ENCODE measurements at regions not wholly inside any gene's neighbourhood (a gene's known extent, or its start where the extent isn't known, plus 50 kb on each side); places are given as distances from the start of the nearest gene placed in this dataset.

DNA sequence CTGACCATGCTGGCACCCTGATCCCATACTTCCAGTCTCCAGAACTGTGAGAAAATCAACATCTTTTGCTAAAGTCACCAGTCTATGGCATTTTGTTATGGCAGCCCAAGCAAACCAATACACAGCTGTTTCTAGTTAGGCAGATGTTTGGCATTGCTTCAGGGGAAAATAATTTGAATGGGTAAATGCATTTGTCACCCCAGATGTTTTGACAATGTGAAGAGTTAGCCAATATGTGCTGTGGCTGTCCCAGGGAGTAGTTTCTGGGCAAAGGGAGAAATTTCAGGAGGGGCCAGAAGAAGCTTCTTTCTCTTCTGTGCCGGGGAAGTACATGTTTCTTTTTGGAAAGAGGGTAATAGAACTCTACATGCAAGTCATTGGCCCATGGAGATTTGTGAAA is 619.0 kb downstream of the SLC4A3 start:
- no peak overlapping the region for H3K27ac Mint-ChIP-seq
- H3K36me3 Mint-ChIP-seq, result no peaks in the 10 kb centered on the region
- H3K4me1 Mint-ChIP-seq, result no peaks in the 10 kb centered on the region
- no peaks in the 10 kb centered on the region for H3K27me3 Mint-ChIP-seq
- no peaks in the 10 kb centered on the region for H3K9me3 Mint-ChIP-seq
- H3K4me3 Mint-ChIP-seq, result no peak overlapping the region
- no peak for DNase-seq

DNA sequence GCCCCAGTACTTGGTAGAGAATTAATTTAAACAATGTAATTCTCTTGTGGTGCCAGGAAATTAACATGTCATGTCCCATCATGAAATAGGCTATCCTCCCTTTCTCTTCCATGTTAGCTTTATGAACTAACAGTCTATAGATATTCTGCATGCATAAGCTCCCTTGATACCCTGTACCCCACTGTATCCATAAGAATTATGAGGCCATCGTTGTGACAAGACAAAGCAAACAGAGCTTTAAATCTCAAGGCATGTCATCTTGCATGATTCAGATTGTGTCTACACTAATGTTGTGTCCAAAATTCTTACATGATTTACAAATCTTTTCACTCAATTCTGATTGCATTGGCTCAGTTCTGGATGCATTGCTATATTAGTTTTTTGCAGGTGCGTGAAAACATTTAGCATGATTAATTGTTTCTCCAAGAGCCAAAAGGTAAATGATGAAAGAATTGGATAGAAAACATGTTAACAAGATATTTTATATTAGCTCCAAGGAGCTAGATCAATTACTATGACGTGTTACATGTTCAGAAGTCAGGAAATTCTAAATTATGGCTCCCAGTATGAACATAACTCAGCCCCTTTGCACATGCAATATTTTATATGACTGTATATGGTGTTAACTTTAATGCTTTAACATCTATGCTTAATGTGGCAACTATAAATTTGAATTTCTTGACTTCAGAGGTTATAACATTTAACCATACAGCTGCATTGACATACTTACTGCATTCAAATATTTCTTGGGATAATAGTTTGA is 620.3 kb downstream of the SLC4A3 start:
- Mint-ChIP-seq H3K27me3 (no peaks in the 10 kb centered on the region), H3K4me1 (no peaks in the 10 kb centered on the region), H3K27ac (no peak overlapping the region), H3K36me3 (no peaks in the 10 kb centered on the region), H3K4me3 (no peak overlapping the region), H3K9me3 (no peaks in the 10 kb centered on the region)
- DNase-seq, result no peak

- DNase-seq, result no peak
- H3K4me3 Mint-ChIP-seq, result no peak overlapping the region
- H3K27ac Mint-ChIP-seq, result no peak overlapping the region
- H3K4me1 Mint-ChIP-seq, result no peaks in the 10 kb centered on the region
- peaks cover 3% of the 10 kb centered on the region for H3K9me3 Mint-ChIP-seq
- H3K36me3 Mint-ChIP-seq, result no peaks in the 10 kb centered on the region
- peaks cover 3% of the 10 kb centered on the region for H3K27me3 Mint-ChIP-seq
Measured at GRCh38 chr2:220259662-220260061, 632.2 kb downstream of the SLC4A3 start.

DNA sequence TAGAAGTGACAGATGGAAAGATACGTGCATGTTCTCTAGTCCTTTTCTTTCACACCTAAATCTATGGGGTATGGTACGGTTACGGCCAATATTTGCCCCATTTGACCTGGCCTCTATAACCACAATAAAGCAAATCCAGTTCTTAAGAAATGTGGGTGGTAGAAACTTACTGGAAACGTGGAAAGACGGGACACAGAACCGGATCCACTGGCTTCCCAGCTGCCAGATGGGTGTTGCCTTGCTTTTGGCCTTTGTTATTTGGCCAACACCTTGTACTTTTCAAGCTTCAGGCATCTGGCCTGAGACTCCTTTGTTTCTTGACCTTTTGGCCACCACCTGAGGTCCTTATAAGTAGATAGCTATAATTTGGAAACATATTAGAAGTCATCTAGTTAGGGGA is 635.9 kb downstream of the SLC4A3 start:
- Mint-ChIP-seq H3K27ac (no peak overlapping the region), H3K4me1 (no peaks in the 10 kb centered on the region), H3K36me3 (no peaks in the 10 kb centered on the region), H3K9me3 (no peaks in the 10 kb centered on the region), H3K27me3 (no peaks in the 10 kb centered on the region), H3K4me3 (no peak overlapping the region)
- no peak for DNase-seq

DNA sequence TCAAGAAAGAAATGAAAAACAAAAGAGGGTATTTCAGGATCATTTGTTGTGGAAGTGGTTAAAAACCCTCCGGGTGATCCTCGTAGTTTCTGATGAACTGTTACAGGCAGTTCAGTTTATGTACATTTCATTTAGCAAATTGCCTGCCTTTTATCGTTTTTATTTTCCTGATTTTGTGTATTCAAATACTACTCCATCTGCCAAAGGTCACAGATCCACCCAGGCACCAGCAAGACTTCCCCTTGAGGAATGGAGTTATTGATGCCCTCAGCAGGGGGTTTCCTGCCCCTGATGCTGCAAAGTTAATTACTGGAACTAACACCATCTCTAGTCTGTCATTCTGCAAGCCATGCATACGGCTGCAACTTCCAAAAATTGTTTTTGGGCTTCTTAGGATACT is 641.9 kb downstream of the SLC4A3 start:
- Mint-ChIP-seq H3K36me3 (no peaks in the 10 kb centered on the region), H3K27me3 (no peaks in the 10 kb centered on the region), H3K9me3 (no peaks in the 10 kb centered on the region), H3K4me3 (no peak overlapping the region), H3K27ac (no peak overlapping the region), H3K4me1 (no peaks in the 10 kb centered on the region)
- no peak for DNase-seq

- no peaks in the 10 kb centered on the region for H3K9me3 Mint-ChIP-seq
- no peaks in the 10 kb centered on the region for H3K27me3 Mint-ChIP-seq
- no peaks in the 10 kb centered on the region for H3K4me1 Mint-ChIP-seq
- H3K36me3 Mint-ChIP-seq, result no peaks in the 10 kb centered on the region
- H3K4me3 Mint-ChIP-seq, result no peak overlapping the region
- H3K27ac Mint-ChIP-seq, result no peak overlapping the region
- no peak for DNase-seq
Measured at GRCh38 chr2:220270481-220271070, 643.1 kb downstream of the SLC4A3 start.

DNA sequence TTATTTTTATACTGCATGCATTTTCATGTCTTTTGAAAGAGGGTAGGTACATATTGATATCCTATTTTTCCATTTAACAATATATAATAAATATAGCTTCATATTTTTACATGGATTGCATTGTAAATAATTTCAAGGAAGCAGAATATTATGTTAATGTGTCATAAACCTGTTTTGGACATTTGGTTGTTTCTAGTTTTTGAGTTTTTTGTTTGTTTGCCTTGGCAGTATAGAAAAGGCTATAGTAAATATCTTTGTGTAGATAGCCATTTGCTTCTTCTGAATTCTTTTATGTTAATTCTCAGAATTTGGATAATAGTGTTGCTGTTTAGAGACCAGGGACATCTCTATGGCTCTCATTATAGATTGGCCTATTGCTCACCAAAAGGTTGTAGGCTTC is 645.2 kb downstream of the SLC4A3 start:
- H3K36me3 Mint-ChIP-seq, result no peaks in the 10 kb centered on the region
- no peaks in the 10 kb centered on the region for H3K27me3 Mint-ChIP-seq
- DNase-seq, result no peak
- H3K4me1 Mint-ChIP-seq, result no peaks in the 10 kb centered on the region
- H3K27ac Mint-ChIP-seq, result no peak overlapping the region
- no peak overlapping the region for H3K4me3 Mint-ChIP-seq
- H3K9me3 Mint-ChIP-seq, result no peaks in the 10 kb centered on the region

- Mint-ChIP-seq H3K4me1 (no peaks in the 10 kb centered on the region), H3K4me3 (no peak overlapping the region), H3K9me3 (no peaks in the 10 kb centered on the region), H3K36me3 (no peaks in the 10 kb centered on the region), H3K27me3 (no peaks in the 10 kb centered on the region), H3K27ac (no peak overlapping the region)
- DNase-seq, result no peak
Measured at GRCh38 chr2:220273082-220273481, 645.7 kb downstream of the SLC4A3 start.

DNA sequence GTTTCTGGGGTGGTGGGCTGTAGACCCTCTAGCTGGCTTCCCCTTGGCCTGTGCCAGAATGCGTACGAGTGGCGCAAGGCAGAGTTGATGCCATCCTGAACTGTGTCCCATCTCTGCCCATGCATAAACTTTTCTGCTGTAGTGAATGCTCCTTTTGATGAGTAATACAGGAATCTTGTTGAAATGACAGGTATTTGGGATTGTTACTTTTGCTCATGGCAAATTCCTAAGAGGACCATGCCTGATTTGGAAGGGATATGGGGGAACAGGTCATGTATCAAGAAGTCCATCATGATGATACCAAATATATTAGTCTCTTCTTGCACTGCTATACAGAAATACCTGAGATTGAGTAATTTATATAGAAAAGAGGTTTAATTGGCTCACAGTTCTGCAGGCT is 648.0 kb downstream of the SLC4A3 start:
- Mint-ChIP-seq H3K9me3 (no peaks in the 10 kb centered on the region), H3K4me3 (no peak overlapping the region)
- DNase-seq, result no peak

DNA sequence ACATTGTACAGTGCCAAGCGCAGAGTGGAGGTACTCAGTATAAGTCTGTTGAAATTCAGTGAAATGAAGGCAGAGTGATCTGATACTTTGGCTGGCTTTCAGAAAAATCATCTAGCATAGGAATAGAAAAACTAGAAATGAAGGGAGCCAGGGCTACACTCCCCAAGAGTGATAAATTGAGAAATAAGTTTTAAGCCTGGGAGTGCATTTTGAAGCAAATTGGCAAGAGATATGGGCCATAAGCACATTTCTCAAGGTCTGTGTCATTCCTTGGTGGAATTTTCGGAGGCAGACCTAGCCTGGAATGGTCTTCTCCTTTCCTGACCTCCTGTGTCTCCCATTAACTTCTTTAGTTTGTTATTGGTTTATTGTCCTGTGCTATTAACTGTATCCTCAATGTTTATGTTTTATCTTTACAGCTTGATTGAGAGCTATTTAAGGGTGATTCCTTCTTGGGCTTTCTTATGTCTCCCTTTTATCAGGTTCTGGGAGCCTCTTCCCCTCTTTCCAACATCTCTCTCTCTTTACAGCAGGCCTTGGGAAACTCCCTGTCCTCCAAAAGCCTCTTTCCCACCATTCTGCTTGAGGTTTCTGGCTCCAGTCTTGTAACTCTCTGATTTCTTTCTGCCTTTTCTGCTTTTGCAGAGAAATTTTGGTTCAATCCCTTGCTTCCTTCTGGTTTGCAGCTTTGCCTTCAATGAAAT is 649.5 kb downstream of the SLC4A3 start:
- H3K27me3 Mint-ChIP-seq, result no peaks in the 10 kb centered on the region
- H3K9me3 Mint-ChIP-seq, result no peaks in the 10 kb centered on the region
- no peak for DNase-seq
- no peaks in the 10 kb centered on the region for H3K36me3 Mint-ChIP-seq
- no peaks in the 10 kb centered on the region for H3K4me1 Mint-ChIP-seq
- no peak overlapping the region for H3K27ac Mint-ChIP-seq
- no peak overlapping the region for H3K4me3 Mint-ChIP-seq

More for the DNA sequence above, 648.0 kb downstream of the SLC4A3 start:
- Mint-ChIP-seq H3K36me3 (no peaks in the 10 kb centered on the region), H3K4me1 (no peaks in the 10 kb centered on the region), H3K27me3 (no peaks in the 10 kb centered on the region), H3K27ac (no peak overlapping the region)

GRCh38 chr2:220277445-220277975 is 650.1 kb downstream of the SLC4A3 start:
- H3K27me3 Mint-ChIP-seq, result no peaks in the 10 kb centered on the region
- no peak overlapping the region for H3K27ac Mint-ChIP-seq
- no peaks in the 10 kb centered on the region for H3K4me1 Mint-ChIP-seq
- H3K9me3 Mint-ChIP-seq, result no peaks in the 10 kb centered on the region
- no peaks in the 10 kb centered on the region for H3K36me3 Mint-ChIP-seq
- H3K4me3 Mint-ChIP-seq, result no peak overlapping the region
- no peak for DNase-seq

DNA sequence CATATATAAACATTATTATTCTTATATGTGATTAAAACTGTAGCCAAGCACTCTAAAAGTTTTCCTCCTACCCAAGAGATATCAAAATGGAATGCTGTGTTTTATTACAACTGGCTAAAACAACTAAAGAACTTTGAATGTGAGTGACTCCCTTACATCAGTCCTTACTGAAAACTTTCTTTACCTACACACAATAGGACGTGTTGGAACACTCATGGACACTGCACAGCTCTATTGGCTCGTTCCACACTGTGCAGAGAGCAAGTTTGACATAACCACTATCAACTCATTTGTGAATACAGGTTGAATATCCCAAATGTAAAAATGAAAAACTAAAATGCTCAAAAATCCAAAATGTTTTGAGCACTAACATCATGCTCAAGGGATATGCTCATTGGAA is 650.6 kb downstream of the SLC4A3 start:
- Mint-ChIP-seq H3K36me3 (no peaks in the 10 kb centered on the region), H3K9me3 (no peaks in the 10 kb centered on the region), H3K4me3 (no peak overlapping the region), H3K27ac (no peak overlapping the region), H3K4me1 (no peaks in the 10 kb centered on the region), H3K27me3 (no peaks in the 10 kb centered on the region)
- DNase-seq, result no peak

DNA sequence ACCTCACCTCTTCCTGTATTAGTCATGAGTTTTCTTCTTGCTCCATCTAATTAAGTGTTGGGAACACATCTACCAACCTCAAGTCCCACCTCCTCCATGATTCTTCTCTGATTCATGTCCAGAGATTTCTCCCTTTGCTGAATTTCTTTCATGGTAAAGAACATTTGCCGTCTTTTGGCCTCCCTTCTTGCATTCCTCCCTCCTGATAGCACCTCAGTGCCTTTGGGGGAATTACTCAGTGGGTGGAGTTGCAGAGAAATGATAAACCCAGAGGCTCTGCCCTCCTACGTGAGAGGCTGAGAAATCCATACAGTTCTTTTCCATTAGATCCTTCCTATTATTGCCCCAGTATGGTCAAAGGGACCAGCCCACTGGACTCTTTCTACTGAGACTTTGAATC is 651.9 kb downstream of the SLC4A3 start:
- H3K9me3 Mint-ChIP-seq, result no peaks in the 10 kb centered on the region
- no peak overlapping the region for H3K27ac Mint-ChIP-seq
- no peaks in the 10 kb centered on the region for H3K36me3 Mint-ChIP-seq
- no peak overlapping the region for H3K4me3 Mint-ChIP-seq
- no peak for DNase-seq
- no peaks in the 10 kb centered on the region for H3K4me1 Mint-ChIP-seq
- no peaks in the 10 kb centered on the region for H3K27me3 Mint-ChIP-seq

- no peak overlapping the region for H3K4me3 Mint-ChIP-seq
- no peaks in the 10 kb centered on the region for H3K4me1 Mint-ChIP-seq
- H3K36me3 Mint-ChIP-seq, result no peaks in the 10 kb centered on the region
- H3K27me3 Mint-ChIP-seq, result no peaks in the 10 kb centered on the region
- no peak for DNase-seq
- H3K9me3 Mint-ChIP-seq, result no peaks in the 10 kb centered on the region
- no peak overlapping the region for H3K27ac Mint-ChIP-seq
Measured at GRCh38 chr2:220279840-220280239, 652.4 kb downstream of the SLC4A3 start.

DNA sequence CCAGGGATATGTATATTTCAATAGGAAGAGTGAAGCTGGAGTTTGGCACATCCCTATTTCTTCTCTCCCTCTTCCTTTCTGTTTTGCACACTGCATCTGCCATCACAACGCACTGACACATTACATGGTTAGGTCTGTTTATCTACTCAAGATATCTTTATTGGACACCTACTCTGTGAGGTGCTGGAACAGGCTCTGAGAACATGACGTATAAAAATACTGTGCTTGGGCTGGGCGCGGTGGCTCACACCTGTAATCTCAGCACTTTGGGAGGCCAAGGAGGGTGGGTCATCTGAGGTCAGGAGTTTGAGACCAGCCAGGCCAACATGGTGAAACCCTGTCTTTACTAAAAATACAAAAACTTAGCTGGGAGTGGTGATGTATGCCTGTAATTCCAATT is 653.3 kb downstream of the SLC4A3 start:
- no peak for DNase-seq
- no peaks in the 10 kb centered on the region for H3K27me3 Mint-ChIP-seq
- no peak overlapping the region for H3K4me3 Mint-ChIP-seq
- H3K9me3 Mint-ChIP-seq, result no peaks in the 10 kb centered on the region
- no peaks in the 10 kb centered on the region for H3K4me1 Mint-ChIP-seq
- no peaks in the 10 kb centered on the region for H3K36me3 Mint-ChIP-seq
- H3K27ac Mint-ChIP-seq, result no peak overlapping the region

All from activated naive CD8-positive, alpha-beta T cell treated with anti-CD3 and anti-CD28 coated beads for 36 hours (primary cell).